Lung (tissue), 11 donors: ENCODE measurements at regions not wholly inside any gene's neighbourhood (a gene's known extent, or its start where the extent isn't known, plus 50 kb on each side); places are given as distances from the start of the nearest gene placed in this dataset.
"Not testable (repeated sequence)": the region's sequence is repeated elsewhere in the genome, so short reads cannot be mapped to it uniquely, and the experiment has no call there.

ENCODE experiments used
- ATAC-seq: fragments of 200-7000 bp; cut with Tn5 transposase; one replicate; pipeline ENCODE4 v1.9.1; 2020; ENCODE audit warnings: moderate number of reproducible peaks; ENCODE audit not compliant: insufficient read depth, low FRiP score
- DNase-seq, 3 donors: peaks; one replicate each; pipeline ENCODE4 v3.0.0-alpha.2; 2013 to 2017
- H3K27ac ChIP-seq, 2 donors: one replicate each; pipeline ENCODE4 v1.5.1; 2013; ENCODE audit warnings: mild to moderate bottlenecking in 2 of 2, moderate library complexity in 2 of 2, control low read depth in 1 of 2, inconsistent platforms in 1 of 2, low read depth in 1 of 2, low read length in 1 of 2
- H3K27me3 ChIP-seq, 3 donors: one replicate each; pipeline ENCODE4 v1.5.1; 2013; ENCODE audit warnings: low read length in 2 of 3; ENCODE audit not compliant: control insufficient read depth in 3 of 3, insufficient read depth in 3 of 3
- H3K36me3 ChIP-seq, 4 donors: one replicate each; pipeline ENCODE4 v1.5.1; 2013; ENCODE audit warnings: low read length in 4 of 4, mild to moderate bottlenecking in 1 of 4, moderate library complexity in 1 of 4; ENCODE audit not compliant: control insufficient read depth in 4 of 4, insufficient read depth in 4 of 4
- H3K4me1 ChIP-seq, 5 donors: one replicate each; pipeline ENCODE4 v1.5.1; 2013; ENCODE audit warnings: low read length in 5 of 5, mild to moderate bottlenecking in 2 of 5, moderate library complexity in 1 of 5; ENCODE audit not compliant: control insufficient read depth in 5 of 5, insufficient read depth in 5 of 5
- H3K4me3 ChIP-seq: one replicate; pipeline ENCODE4 v1.5.1; 2013; ENCODE audit warnings: mild to moderate bottlenecking, control low read depth, moderate library complexity
- H3K9ac ChIP-seq, 2 donors: one replicate each; pipeline ENCODE4 v1.5.1; 2013; ENCODE audit warnings: low read length in 2 of 2, control low read depth in 1 of 2; ENCODE audit not compliant: insufficient read depth in 1 of 2
- H3K9me3 ChIP-seq, 4 donors: one replicate each; pipeline ENCODE4 v1.5.1; 2013; ENCODE audit warnings: low read length in 3 of 4, mild to moderate bottlenecking in 1 of 4, moderate library complexity in 1 of 4; ENCODE audit not compliant: control insufficient read depth in 4 of 4, insufficient read depth in 3 of 4
- WGBS, 2 donors: extraction: QIAGEN DNeasy Blood & Tissue Kit; methylation state at CpG; one replicate each; pipeline ENCODE4 v1.1.7; 2013; 5-methylcytosine and 5-hydroxymethylcytosine counted together
- TF ChIP-seq, protein P1 (sequence below): IDR thresholded peaks from 2 replicates; pipeline ENCODE4 v1.5.1; 2012; ENCODE audit warnings: mild to moderate bottlenecking; ENCODE audit errors: control extremely low read depth, extremely low read depth
- donor health status: control.
- donor health status: control.
- donor health status: Bipolar disorder and iron deficiency.
- donor health status: healthy.
- donor health status: DM: yes; HTN: yes; CAD: no.

DNA sequence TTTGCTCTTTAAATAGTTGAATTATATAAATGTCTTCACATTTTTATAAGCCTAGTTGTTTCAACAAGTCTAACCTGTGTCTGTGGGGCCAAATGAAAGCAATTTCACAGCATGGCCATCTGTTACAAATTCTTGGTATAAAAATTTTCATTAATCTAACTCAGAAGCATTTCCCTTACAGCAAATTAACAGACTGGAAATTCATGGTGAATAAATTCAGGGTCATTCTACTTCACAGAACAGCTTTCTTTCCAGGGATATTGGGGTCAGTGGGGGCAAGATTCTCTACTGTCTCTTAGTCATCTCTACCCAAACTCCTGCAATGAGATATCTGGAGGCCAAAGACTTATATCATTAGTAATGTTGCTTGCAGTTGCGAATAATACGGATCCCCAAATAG, 352.1 kb downstream of the MMUT start:
- Histone ChIP-seq H3K4me1 (no peaks in the 10 kb centered on the region), H3K27ac (no peak overlapping the region), H3K27me3 (no peaks in the 10 kb centered on the region), H3K4me3 (no peak overlapping the region), H3K9me3 (peaks cover 0 to 2% (median 0%) of the 10 kb centered on the region in 4 donors), H3K9ac (no peak overlapping the region), H3K36me3 (no peaks in the 10 kb centered on the region)
- no peak for DNase-seq
- 89 to 93% methylated on average over 2 of the region's 2 CpGs for WGBS, 2 donors
- no peak for ATAC-seq
- TF ChIP-seq, protein P1, sequence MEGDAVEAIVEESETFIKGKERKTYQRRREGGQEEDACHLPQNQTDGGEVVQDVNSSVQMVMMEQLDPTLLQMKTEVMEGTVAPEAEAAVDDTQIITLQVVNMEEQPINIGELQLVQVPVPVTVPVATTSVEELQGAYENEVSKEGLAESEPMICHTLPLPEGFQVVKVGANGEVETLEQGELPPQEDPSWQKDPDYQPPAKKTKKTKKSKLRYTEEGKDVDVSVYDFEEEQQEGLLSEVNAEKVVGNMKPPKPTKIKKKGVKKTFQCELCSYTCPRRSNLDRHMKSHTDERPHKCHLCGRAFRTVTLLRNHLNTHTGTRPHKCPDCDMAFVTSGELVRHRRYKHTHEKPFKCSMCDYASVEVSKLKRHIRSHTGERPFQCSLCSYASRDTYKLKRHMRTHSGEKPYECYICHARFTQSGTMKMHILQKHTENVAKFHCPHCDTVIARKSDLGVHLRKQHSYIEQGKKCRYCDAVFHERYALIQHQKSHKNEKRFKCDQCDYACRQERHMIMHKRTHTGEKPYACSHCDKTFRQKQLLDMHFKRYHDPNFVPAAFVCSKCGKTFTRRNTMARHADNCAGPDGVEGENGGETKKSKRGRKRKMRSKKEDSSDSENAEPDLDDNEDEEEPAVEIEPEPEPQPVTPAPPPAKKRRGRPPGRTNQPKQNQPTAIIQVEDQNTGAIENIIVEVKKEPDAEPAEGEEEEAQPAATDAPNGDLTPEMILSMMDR, result no peak

DNA sequence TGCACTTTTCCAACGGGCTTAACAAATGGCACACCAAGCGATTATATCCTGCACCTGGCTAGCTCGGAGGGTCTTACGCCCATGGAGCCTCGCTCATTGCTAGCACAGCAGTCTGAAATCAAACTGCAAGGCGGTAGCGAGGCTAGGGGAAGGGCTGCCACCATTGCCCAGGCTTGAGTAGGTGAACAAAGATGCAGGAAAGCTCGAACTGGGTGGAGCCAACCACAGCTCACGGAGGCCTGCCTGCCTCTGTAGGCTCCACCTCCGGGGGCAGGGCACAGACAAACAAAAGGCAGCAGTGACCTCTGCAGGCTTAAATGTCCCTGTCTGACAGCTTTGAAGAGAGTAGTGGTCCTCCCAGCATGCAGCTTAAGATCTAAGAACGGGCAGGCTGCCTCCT, 365.4 kb downstream of the MMUT start:
- not testable (repeated sequence) for H3K9me3 ChIP-seq, H3K4me3 ChIP-seq, H3K9ac ChIP-seq, H3K27me3 ChIP-seq, H3K36me3 ChIP-seq, H3K27ac ChIP-seq, ATAC-seq, DNase-seq, H3K4me1 ChIP-seq
- WGBS, 2 donors, result 89 to 94% methylated on average over 11 of the region's 11 CpGs

DNA sequence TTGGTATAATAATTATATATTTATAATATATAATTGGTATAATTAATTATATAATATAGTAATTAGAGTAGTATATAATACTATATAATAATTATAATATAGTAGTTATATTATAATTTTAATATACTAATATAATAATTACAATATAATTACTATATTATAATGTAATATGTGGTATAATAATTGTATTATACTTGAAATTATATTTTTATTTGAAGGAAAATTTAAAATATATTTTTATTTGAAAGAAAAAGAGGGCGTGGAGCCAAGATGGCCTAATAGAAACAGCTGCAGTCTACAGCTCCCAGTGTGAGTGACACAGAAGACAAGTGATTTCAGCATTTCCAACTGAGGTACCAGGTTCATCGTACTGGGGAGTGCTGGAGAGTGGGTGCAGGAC, 365.9 kb downstream of the MMUT start:
- Histone ChIP-seq H3K9ac (no peak overlapping the region), H3K4me3 (no peak overlapping the region), H3K4me1 (no peaks in the 10 kb centered on the region), H3K9me3 (peaks cover 0 to 6% (median 0%) of the 10 kb centered on the region in 4 donors), H3K27ac (no peak overlapping the region), H3K27me3 (no peaks in the 10 kb centered on the region), H3K36me3 (no peaks in the 10 kb centered on the region)
- 79 to 95% methylated on average over 2 of the region's 2 CpGs for WGBS, 2 donors
- TF ChIP-seq, protein P1, result no peak
- no peak for ATAC-seq
- DNase-seq, result no peak

DNA sequence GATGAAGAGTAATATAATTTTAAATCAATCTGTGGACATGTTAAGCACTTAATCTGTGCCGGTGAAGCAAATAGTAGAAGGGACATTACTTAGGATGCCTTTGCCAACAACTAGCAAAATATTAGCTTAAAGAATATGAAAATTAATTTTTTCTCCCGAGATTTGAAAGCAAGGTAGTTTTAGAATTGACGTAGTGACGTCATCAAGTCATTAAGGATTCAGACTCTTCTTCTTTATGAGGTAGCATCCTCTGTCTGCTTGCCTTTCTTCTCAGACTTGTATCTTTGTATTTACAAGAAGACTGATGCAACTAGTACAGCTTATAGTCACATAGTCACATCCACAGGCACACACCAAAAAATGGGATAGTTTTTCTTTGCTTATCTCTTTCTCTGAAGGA, 374.4 kb downstream of the MMUT start:
- Histone ChIP-seq H3K27me3 (no peaks in the 10 kb centered on the region), H3K9me3 (peaks cover 0 to 1% (median 0%) of the 10 kb centered on the region in 4 donors), H3K36me3 (no peaks in the 10 kb centered on the region), H3K27ac (no peak overlapping the region), H3K4me3 (no peak overlapping the region), H3K4me1 (no peaks in the 10 kb centered on the region), H3K9ac (no peak overlapping the region)
- no peak for ATAC-seq
- TF ChIP-seq, protein P1, result no peak
- DNase-seq, result no peak
- 80 to 92% methylated on average over 4 of the region's 4 CpGs for WGBS, 2 donors
